PFSK-1 (cell line): ENCODE measurements at regions not wholly inside any gene's neighbourhood (a gene's known extent, or its start where the extent isn't known, plus 50 kb on each side); places are given as distances from the start of the nearest gene placed in this dataset.

Experiments
- FOXP2 ChIP-seq: optimal IDR thresholded peaks from 2 replicates; pipeline ENCODE3; 2011; ENCODE audit warnings: borderline replicate concordance, control low read depth, inconsistent platforms; ENCODE audit not compliant: insufficient read depth; ENCODE audit errors: extremely low read length, extremely low read depth
- POLR2AphosphoS5 ChIP-seq: IDR thresholded peaks from 2 replicates; pipeline ENCODE4 v1.6.1; 2012; ENCODE audit warnings: low read depth, mild to moderate bottlenecking, control low read depth, low read length, moderate library complexity
- REST ChIP-seq, 2 experiments: IDR thresholded peaks; 2 replicates each; pipeline versions ENCODE4 v1.6.1 to v1.8.0; 2011 to 2012; ENCODE audit warnings: low read depth in 2 of 2, low read length in 2 of 2, control low read depth in 1 of 2, inconsistent platforms in 1 of 2, mild to moderate bottlenecking in 1 of 2, moderate library complexity in 1 of 2; ENCODE audit not compliant: insufficient read depth in 1 of 2
- SIN3A ChIP-seq: IDR thresholded peaks from 2 replicates; pipeline ENCODE4 v1.6.1; 2012; ENCODE audit warnings: mild to moderate bottlenecking, low read length, moderate library complexity, borderline replicate concordance; ENCODE audit not compliant: insufficient read depth
- TAF1 ChIP-seq: IDR thresholded peaks from 2 replicates; pipeline ENCODE4 v1.6.1; 2012; ENCODE audit warnings: low read length, control low read depth, borderline replicate concordance; ENCODE audit not compliant: insufficient read depth

- TF ChIP-seq TAF1 (no peak), REST (IDR thresholded peaks at IDR 0.05; ENCODE audit: insufficient read depth in 1 of 2, low read depth in 2 of 2, low read length in 2 of 2) (no peak), SIN3A (no peak), POLR2AphosphoS5 (no peak), FOXP2 (no peak)
These were observed 589.1 kb upstream of the ADAMTS5 start for GRCh38 chr21:27555996-27556395.

- TF ChIP-seq FOXP2 (no peak), REST (IDR thresholded peaks at IDR 0.05; ENCODE audit: insufficient read depth in 1 of 2, low read depth in 2 of 2, low read length in 2 of 2) (no peak), TAF1 (no peak), SIN3A (no peak)
These were observed 583.4 kb upstream of the ADAMTS5 start for GRCh38 chr21:27550287-27550686.

- TF ChIP-seq SIN3A (no peak), TAF1 (no peak), POLR2AphosphoS5 (no peak), FOXP2 (no peak), REST (IDR thresholded peaks at IDR 0.05; ENCODE audit: insufficient read depth in 1 of 2, low read depth in 2 of 2, low read length in 2 of 2) (no peak)
These were observed 581.6 kb upstream of the ADAMTS5 start for GRCh38 chr21:27548486-27548885.

GRCh38 chr21:27545754-27546349, 579.0 kb upstream of the ADAMTS5 start:
- TF ChIP-seq FOXP2, result no peak
- no peak for TF ChIP-seq SIN3A
- TF ChIP-seq REST (IDR thresholded peaks at IDR 0.05; ENCODE audit: insufficient read depth in 1 of 2, low read depth in 2 of 2, low read length in 2 of 2), result no peak
- TF ChIP-seq POLR2AphosphoS5, result no peak
- no peak for TF ChIP-seq TAF1

GRCh38 chr21:27536319-27536718, 569.4 kb upstream of the ADAMTS5 start:
- TF ChIP-seq SIN3A (no peak), TAF1 (no peak), POLR2AphosphoS5 (no peak), FOXP2 (no peak), REST (IDR thresholded peaks at IDR 0.05; ENCODE audit: insufficient read depth in 1 of 2, low read depth in 2 of 2, low read length in 2 of 2) (no peak)
